ENCODE measurements at regions not wholly inside any gene's neighbourhood (a gene's known extent, or its start where the extent isn't known, plus 50 kb on each side); places are given as distances from the start of the nearest gene placed in this dataset.

- TF ChIP-seq REST (IDR thresholded peaks at IDR 0.05; ENCODE audit: insufficient read depth in 1 of 2, low read depth in 2 of 2, low read length in 2 of 2) (no peak), FOXP2 (optimal IDR thresholded peaks at IDR 0.05; ENCODE audit: borderline replicate concordance, extremely low read depth, extremely low read length, insufficient read depth) (no peak), POLR2AphosphoS5 (IDR thresholded peaks at IDR 0.05; ENCODE audit: low read depth, low read length) (no peak), TAF1 (IDR thresholded peaks at IDR 0.05; ENCODE audit: borderline replicate concordance, insufficient read depth, low read length) (no peak), SIN3A (IDR thresholded peaks at IDR 0.05; ENCODE audit: borderline replicate concordance, insufficient read depth, low read length) (no peak)
Measured at GRCh38 chr2:41993435-41993925, 54.3 kb upstream of the PKDCC start.

- TF ChIP-seq SIN3A (IDR thresholded peaks at IDR 0.05; ENCODE audit: borderline replicate concordance, insufficient read depth, low read length) (no peak), POLR2AphosphoS5 (IDR thresholded peaks at IDR 0.05; ENCODE audit: low read depth, low read length) (no peak), TAF1 (IDR thresholded peaks at IDR 0.05; ENCODE audit: borderline replicate concordance, insufficient read depth, low read length) (no peak), REST (IDR thresholded peaks at IDR 0.05; ENCODE audit: insufficient read depth in 1 of 2, low read depth in 2 of 2, low read length in 2 of 2) (no peak), FOXP2 (optimal IDR thresholded peaks at IDR 0.05; ENCODE audit: borderline replicate concordance, extremely low read depth, extremely low read length, insufficient read depth) (no peak)
Measured at GRCh38 chr2:41994233-41994637, 53.6 kb upstream of the PKDCC start.

GRCh38 chr2:41994661-41995060, 53.2 kb upstream of the PKDCC start:
- TF ChIP-seq POLR2AphosphoS5 (IDR thresholded peaks at IDR 0.05; ENCODE audit: low read depth, low read length) (no peak), FOXP2 (optimal IDR thresholded peaks at IDR 0.05; ENCODE audit: borderline replicate concordance, extremely low read depth, extremely low read length, insufficient read depth) (no peak), TAF1 (IDR thresholded peaks at IDR 0.05; ENCODE audit: borderline replicate concordance, insufficient read depth, low read length) (no peak), SIN3A (IDR thresholded peaks at IDR 0.05; ENCODE audit: borderline replicate concordance, insufficient read depth, low read length) (no peak), REST (IDR thresholded peaks at IDR 0.05; ENCODE audit: insufficient read depth in 1 of 2, low read depth in 2 of 2, low read length in 2 of 2) (no peak)

GRCh38 chr2:41997561-41997960, 50.3 kb upstream of the PKDCC start:
- TF ChIP-seq FOXP2 (optimal IDR thresholded peaks at IDR 0.05; ENCODE audit: borderline replicate concordance, extremely low read depth, extremely low read length, insufficient read depth) (no peak), REST (IDR thresholded peaks at IDR 0.05; ENCODE audit: insufficient read depth in 1 of 2, low read depth in 2 of 2, low read length in 2 of 2) (no peak), POLR2AphosphoS5 (IDR thresholded peaks at IDR 0.05; ENCODE audit: low read depth, low read length) (no peak), SIN3A (IDR thresholded peaks at IDR 0.05; ENCODE audit: borderline replicate concordance, insufficient read depth, low read length) (no peak), TAF1 (IDR thresholded peaks at IDR 0.05; ENCODE audit: borderline replicate concordance, insufficient read depth, low read length) (no peak)
